ENCODE measurements at regions not wholly inside any gene's neighbourhood (a gene's known extent, or its start where the extent isn't known, plus 50 kb on each side); places are given as distances from the start of the nearest gene placed in this dataset.
A peak's percentile ranks its signal among the peaks of the same experiment; 100 is the strongest.
"Not testable (repeated sequence)": the region's sequence is repeated elsewhere in the genome, so short reads cannot be mapped to it uniquely, and the experiment has no call there.

- Histone ChIP-seq H3K9me3 (ENCODE audit: control insufficient read depth, insufficient read depth, low read length) (no peaks in the 10 kb centered on the region), H3K36me3 (ENCODE audit: control insufficient read depth, insufficient read depth, low read length) (no peaks in the 10 kb centered on the region), H3K4me3 (ENCODE audit: low read depth, low read length) (no peak overlapping the region), H3K27ac (ENCODE audit: low read depth, low read length) (no peak overlapping the region), H3K4me1 (ENCODE audit: control insufficient read depth, insufficient read depth, low read length) (no peaks in the 10 kb centered on the region), H3K27me3 (ENCODE audit: control insufficient read depth, insufficient read depth, low read length) (no peaks in the 10 kb centered on the region)
- DNase-seq (ENCODE audit: low read depth in 4 of 6, low spot score in 6 of 6): no peak
- WGBS (ENCODE audit: insufficient coverage): no CpG with 5 or more reads among the region's 1 CpG
Measured at GRCh38 chr9:120323125-120323524, 256.8 kb downstream of the CDK5RAP2 start.

- Histone ChIP-seq H3K36me3 (ENCODE audit: control insufficient read depth, insufficient read depth, low read length) (no peaks in the 10 kb centered on the region), H3K27me3 (ENCODE audit: control insufficient read depth, insufficient read depth, low read length) (no peaks in the 10 kb centered on the region), H3K4me1 (ENCODE audit: control insufficient read depth, insufficient read depth, low read length) (no peaks in the 10 kb centered on the region), H3K27ac (ENCODE audit: low read depth, low read length) (no peak overlapping the region), H3K9me3 (ENCODE audit: control insufficient read depth, insufficient read depth, low read length) (no peaks in the 10 kb centered on the region), H3K4me3 (ENCODE audit: low read depth, low read length) (no peak overlapping the region)
- DNase-seq (ENCODE audit: low read depth in 4 of 6, low spot score in 6 of 6): no peak
- 79% methylated on average over 1 of the region's 3 CpGs for WGBS (ENCODE audit: insufficient coverage)
Measured at GRCh38 chr9:120319452-120319851, 260.5 kb downstream of the CDK5RAP2 start.

GRCh38 chr9:120315154-120315553 lies 264.8 kb downstream of the CDK5RAP2 start:
- H3K27me3 ChIP-seq (ENCODE audit: control insufficient read depth, insufficient read depth, low read length): no peaks in the 10 kb centered on the region
- H3K4me1 ChIP-seq (ENCODE audit: control insufficient read depth, insufficient read depth, low read length): no peaks in the 10 kb centered on the region
- H3K9me3 ChIP-seq (ENCODE audit: control insufficient read depth, insufficient read depth, low read length): no peaks in the 10 kb centered on the region
- no peak overlapping the region for H3K4me3 ChIP-seq (ENCODE audit: low read depth, low read length)
- DNase-seq (ENCODE audit: low read depth in 4 of 6, low spot score in 6 of 6): no peak
- WGBS (ENCODE audit: insufficient coverage): no CpG with 5 or more reads among the region's 3 CpGs
- H3K36me3 ChIP-seq (ENCODE audit: control insufficient read depth, insufficient read depth, low read length): no peaks in the 10 kb centered on the region
- H3K27ac ChIP-seq (ENCODE audit: low read depth, low read length): no peak overlapping the region

GRCh38 chr9:120312031-120312430 lies 267.9 kb downstream of the CDK5RAP2 start:
- Histone ChIP-seq H3K27ac (ENCODE audit: low read depth, low read length) (no peak overlapping the region), H3K4me1 (ENCODE audit: control insufficient read depth, insufficient read depth, low read length) (no peaks in the 10 kb centered on the region), H3K36me3 (ENCODE audit: control insufficient read depth, insufficient read depth, low read length) (no peaks in the 10 kb centered on the region), H3K4me3 (ENCODE audit: low read depth, low read length) (no peak overlapping the region), H3K9me3 (ENCODE audit: control insufficient read depth, insufficient read depth, low read length) (no peaks in the 10 kb centered on the region), H3K27me3 (ENCODE audit: control insufficient read depth, insufficient read depth, low read length) (no peaks in the 10 kb centered on the region)
- no peak for DNase-seq (ENCODE audit: low read depth in 4 of 6, low spot score in 6 of 6)
- WGBS (ENCODE audit: insufficient coverage): 100% methylated on average over 1 of the region's 2 CpGs

- DNase-seq (ENCODE audit: low read depth in 4 of 6, low spot score in 6 of 6): no peak
- H3K9me3 ChIP-seq (ENCODE audit: control insufficient read depth, insufficient read depth, low read length): no peaks in the 10 kb centered on the region
- no peaks in the 10 kb centered on the region for H3K27me3 ChIP-seq (ENCODE audit: control insufficient read depth, insufficient read depth, low read length)
- no peak overlapping the region for H3K27ac ChIP-seq (ENCODE audit: low read depth, low read length)
- 17% methylated on average over 1 of the region's 3 CpGs for WGBS (ENCODE audit: insufficient coverage)
- H3K36me3 ChIP-seq (ENCODE audit: control insufficient read depth, insufficient read depth, low read length): no peaks in the 10 kb centered on the region
- H3K4me3 ChIP-seq (ENCODE audit: low read depth, low read length): no peak overlapping the region
- H3K4me1 ChIP-seq (ENCODE audit: control insufficient read depth, insufficient read depth, low read length): no peaks in the 10 kb centered on the region
Measured at GRCh38 chr9:120310035-120310434, 269.9 kb downstream of the CDK5RAP2 start.

- no peak overlapping the region for H3K27ac ChIP-seq (ENCODE audit: low read depth, low read length)
- H3K4me1 ChIP-seq (ENCODE audit: control insufficient read depth, insufficient read depth, low read length): no peaks in the 10 kb centered on the region
- no peaks in the 10 kb centered on the region for H3K9me3 ChIP-seq (ENCODE audit: control insufficient read depth, insufficient read depth, low read length)
- H3K27me3 ChIP-seq (ENCODE audit: control insufficient read depth, insufficient read depth, low read length): no peaks in the 10 kb centered on the region
- 72% methylated on average over 3 of the region's 3 CpGs for WGBS (ENCODE audit: insufficient coverage)
- no peak overlapping the region for H3K4me3 ChIP-seq (ENCODE audit: low read depth, low read length)
- DNase-seq (ENCODE audit: low read depth in 4 of 6, low spot score in 6 of 6): no peak
- H3K36me3 ChIP-seq (ENCODE audit: control insufficient read depth, insufficient read depth, low read length): no peaks in the 10 kb centered on the region
Measured at GRCh38 chr9:120308495-120308894, 271.5 kb downstream of the CDK5RAP2 start.

- Histone ChIP-seq H3K27ac (ENCODE audit: low read depth, low read length) (no peak overlapping the region), H3K36me3 (ENCODE audit: control insufficient read depth, insufficient read depth, low read length) (no peaks in the 10 kb centered on the region), H3K4me3 (ENCODE audit: low read depth, low read length) (no peak overlapping the region), H3K4me1 (ENCODE audit: control insufficient read depth, insufficient read depth, low read length) (no peaks in the 10 kb centered on the region), H3K9me3 (ENCODE audit: control insufficient read depth, insufficient read depth, low read length) (no peaks in the 10 kb centered on the region), H3K27me3 (ENCODE audit: control insufficient read depth, insufficient read depth, low read length) (no peaks in the 10 kb centered on the region)
- whole genome bisulfite sequencing (ENCODE audit: insufficient coverage): 100% methylated on average over 2 of the region's 2 CpGs
- peak in 1 of 6 donors; percentile 19 for DNase-seq (ENCODE audit: low read depth in 4 of 6, low spot score in 6 of 6)
Measured at GRCh38 chr9:120307599-120307998, 272.4 kb downstream of the CDK5RAP2 start.

GRCh38 chr9:120306561-120306960 lies 273.4 kb downstream of the CDK5RAP2 start:
- Histone ChIP-seq H3K36me3 (ENCODE audit: control insufficient read depth, insufficient read depth, low read length) (no peaks in the 10 kb centered on the region), H3K27ac (ENCODE audit: low read depth, low read length) (no peak overlapping the region), H3K27me3 (ENCODE audit: control insufficient read depth, insufficient read depth, low read length) (no peaks in the 10 kb centered on the region), H3K9me3 (ENCODE audit: control insufficient read depth, insufficient read depth, low read length) (no peaks in the 10 kb centered on the region), H3K4me3 (ENCODE audit: low read depth, low read length) (no peak overlapping the region), H3K4me1 (ENCODE audit: control insufficient read depth, insufficient read depth, low read length) (no peaks in the 10 kb centered on the region)
- WGBS (ENCODE audit: insufficient coverage): 86% methylated on average over 3 of the region's 3 CpGs
- no peak for DNase-seq (ENCODE audit: low read depth in 4 of 6, low spot score in 6 of 6)

GRCh38 chr9:120306088-120306487 lies 273.9 kb downstream of the CDK5RAP2 start:
- no peak overlapping the region for H3K4me3 ChIP-seq (ENCODE audit: low read depth, low read length)
- no peaks in the 10 kb centered on the region for H3K4me1 ChIP-seq (ENCODE audit: control insufficient read depth, insufficient read depth, low read length)
- no peak for DNase-seq (ENCODE audit: low read depth in 4 of 6, low spot score in 6 of 6)
- no peaks in the 10 kb centered on the region for H3K27me3 ChIP-seq (ENCODE audit: control insufficient read depth, insufficient read depth, low read length)
- WGBS (ENCODE audit: insufficient coverage): 89% methylated on average over 1 of the region's 3 CpGs
- no peaks in the 10 kb centered on the region for H3K9me3 ChIP-seq (ENCODE audit: control insufficient read depth, insufficient read depth, low read length)
- no peaks in the 10 kb centered on the region for H3K36me3 ChIP-seq (ENCODE audit: control insufficient read depth, insufficient read depth, low read length)
- H3K27ac ChIP-seq (ENCODE audit: low read depth, low read length): no peak overlapping the region

- not testable (repeated sequence) for H3K4me1 ChIP-seq (ENCODE audit: control insufficient read depth, insufficient read depth, low read length); H3K36me3 ChIP-seq (ENCODE audit: control insufficient read depth, insufficient read depth, low read length); H3K27ac ChIP-seq (ENCODE audit: low read depth, low read length); H3K9me3 ChIP-seq (ENCODE audit: control insufficient read depth, insufficient read depth, low read length); H3K4me3 ChIP-seq (ENCODE audit: low read depth, low read length); H3K27me3 ChIP-seq (ENCODE audit: control insufficient read depth, insufficient read depth, low read length); DNase-seq (ENCODE audit: low read depth in 4 of 6, low spot score in 6 of 6)
- WGBS (ENCODE audit: insufficient coverage): 100% methylated on average over 8 of the region's 28 CpGs
Measured at GRCh38 chr9:120304896-120305295, 275.1 kb downstream of the CDK5RAP2 start.

All from spinal cord (tissue), 9 donors.